Trophoblast cell (in vitro differentiated cells and primary cell): ENCODE measurements at regions not wholly inside any gene's neighbourhood (a gene's known extent, or its start where the extent isn't known, plus 50 kb on each side); places are given as distances from the start of the nearest gene placed in this dataset.
A peak's percentile ranks its signal among the peaks of the same experiment; 100 is the strongest.

Experiments used
- DNase-seq, 2 donors: peaks; one replicate each; pipeline ENCODE4 v3.0.0-alpha.2; 2016
- H2AFZ ChIP-seq: 2 replicates; pipeline ENCODE4 v1.6.1; 2013; ENCODE audit warnings: low read length, moderate library complexity, mild to moderate bottlenecking; ENCODE audit not compliant: insufficient read depth, poor library complexity
- H2AK5ac ChIP-seq: 2 replicates; pipeline ENCODE4 v1.6.1; 2013; ENCODE audit warnings: mild to moderate bottlenecking, low read length
- H2BK120ac ChIP-seq: 2 replicates; pipeline ENCODE4 v1.6.1; 2013; ENCODE audit warnings: low read length, mild to moderate bottlenecking, moderate library complexity; ENCODE audit not compliant: insufficient read depth, poor library complexity
- H2BK12ac ChIP-seq: 2 replicates; pipeline ENCODE4 v1.6.1; 2013; ENCODE audit warnings: mild to moderate bottlenecking, low read length, moderate library complexity
- H2BK5ac ChIP-seq: 2 replicates; pipeline ENCODE4 v1.6.1; 2013; ENCODE audit warnings: low read length, low read depth, moderate library complexity, mild to moderate bottlenecking; ENCODE audit not compliant: poor library complexity
- H3K14ac ChIP-seq: 2 replicates; pipeline ENCODE4 v1.6.1; 2013; ENCODE audit warnings: mild to moderate bottlenecking, low read length
- H3K18ac ChIP-seq: 2 replicates; pipeline ENCODE4 v1.6.1; 2013; ENCODE audit warnings: mild to moderate bottlenecking, low read length
- H3K23ac ChIP-seq: 2 replicates; pipeline ENCODE4 v1.6.1; 2013; ENCODE audit warnings: low read length
- H3K27ac ChIP-seq: 2 replicates; pipeline ENCODE4 v1.5.1; 2013; ENCODE audit warnings: low read depth, mild to moderate bottlenecking, inconsistent platforms, low read length, moderate library complexity
- H3K27me3 ChIP-seq: 2 replicates; pipeline ENCODE4 v1.6.1; 2013; ENCODE audit warnings: inconsistent platforms, mild to moderate bottlenecking, low read length, moderate library complexity; ENCODE audit not compliant: insufficient read depth
- H3K36me3 ChIP-seq, 2 experiments: 1 replicate in 1 of 2; 2 replicates in 1 of 2; pipeline ENCODE4 v1.6.1; 2013; ENCODE audit warnings: low read length in 2 of 2, mild to moderate bottlenecking in 2 of 2, moderate library complexity in 1 of 2; ENCODE audit not compliant: insufficient read depth in 2 of 2, control insufficient read depth in 1 of 2
- H3K4ac ChIP-seq: 2 replicates; pipeline ENCODE4 v1.6.1; 2013; ENCODE audit warnings: low read depth, mild to moderate bottlenecking, low read length, moderate library complexity
- H3K4me1 ChIP-seq, 2 experiments: 1 replicate in 1 of 2; 2 replicates in 1 of 2; pipeline ENCODE4 v1.6.1; 2013; ENCODE audit warnings: low read length in 2 of 2, mild to moderate bottlenecking in 2 of 2, moderate library complexity in 1 of 2; ENCODE audit not compliant: insufficient read depth in 2 of 2, control insufficient read depth in 1 of 2
- H3K4me2 ChIP-seq: 2 replicates; pipeline ENCODE4 v1.6.1; 2013; ENCODE audit warnings: inconsistent platforms, mild to moderate bottlenecking, low read length, moderate library complexity
- H3K4me3 ChIP-seq: 2 replicates; pipeline ENCODE4 v1.5.1; 2013; ENCODE audit warnings: mild to moderate bottlenecking, low read depth, low read length, inconsistent platforms
- H3K79me1 ChIP-seq: one replicate; pipeline ENCODE4 v1.6.1; 2013; ENCODE audit warnings: low read length
- H3K79me2 ChIP-seq: 2 replicates; pipeline ENCODE4 v1.6.1; 2013; ENCODE audit warnings: low read length, mild to moderate bottlenecking; ENCODE audit not compliant: control insufficient read depth, insufficient read depth, poor library complexity
- H3K9ac ChIP-seq: 2 replicates; pipeline ENCODE4 v1.6.1; 2013; ENCODE audit warnings: mild to moderate bottlenecking, low read length
- H3K9me3 ChIP-seq: 2 replicates; pipeline ENCODE4 v1.6.1; 2013; ENCODE audit warnings: low read depth, mild to moderate bottlenecking, control low read depth, inconsistent platforms, low read length; ENCODE audit not compliant: insufficient read depth
- H4K12ac ChIP-seq: 2 replicates; pipeline ENCODE4 v1.6.1; 2013; ENCODE audit warnings: low read depth, mild to moderate bottlenecking, low read length, moderate library complexity
- H4K8ac ChIP-seq: 2 replicates; pipeline ENCODE4 v1.6.1; 2013; ENCODE audit warnings: low read depth, mild to moderate bottlenecking, low read length, moderate library complexity
- H4K91ac ChIP-seq: one replicate; pipeline ENCODE4 v1.6.1; 2013; ENCODE audit warnings: low read depth, mild to moderate bottlenecking, low read length, moderate library complexity
- WGBS: extraction: QIAGEN DNeasy Blood & Tissue Kit; methylation state at CpG from one replicate; pipeline ENCODE4 v1.1.7; 2013; ENCODE audit warnings: missing lambda C conversion rate; ENCODE audit not compliant: insufficient read length, insufficient coverage; ENCODE audit errors: extremely low coverage; 5-methylcytosine and 5-hydroxymethylcytosine counted together

DNA sequence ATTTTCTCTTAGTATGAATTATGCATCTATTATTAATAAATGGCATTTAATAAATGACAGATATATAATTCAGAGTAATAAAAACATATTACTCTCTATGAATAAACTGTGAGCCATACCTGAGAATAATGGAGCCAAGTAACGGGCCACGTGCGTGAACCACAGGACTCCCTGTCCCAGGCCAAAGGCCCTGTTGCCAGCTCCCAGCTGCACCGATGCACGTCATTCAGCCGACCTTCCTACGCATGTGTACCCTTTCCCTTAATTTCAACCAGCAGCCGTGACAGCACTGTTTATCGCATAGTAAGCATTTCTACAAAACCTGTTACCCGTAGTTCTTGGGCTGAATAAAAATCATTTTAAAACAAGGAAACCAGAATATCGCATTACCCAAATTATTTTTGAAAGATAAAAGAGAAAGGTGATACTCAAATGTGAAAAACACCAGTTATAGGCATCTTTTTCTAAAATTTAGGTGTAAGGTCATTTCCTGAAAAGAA is 827.2 kb upstream of the FRG1 start:
- no peak overlapping the region for H2AFZ ChIP-seq
- H3K4me3 ChIP-seq, result no peak overlapping the region
- no peaks in the 10 kb centered on the region for H3K36me3 ChIP-seq
- no peak overlapping the region for H3K18ac ChIP-seq
- no peak for DNase-seq
- H2BK5ac ChIP-seq, result no peak overlapping the region
- no peak overlapping the region for H2BK12ac ChIP-seq
- no peak overlapping the region for H3K4ac ChIP-seq
- no peak overlapping the region for H4K91ac ChIP-seq
- H3K14ac ChIP-seq, result no peak overlapping the region
- no peak overlapping the region for H2BK120ac ChIP-seq
- H3K4me2 ChIP-seq, result no peak overlapping the region
- H3K79me2 ChIP-seq, result no peaks in the 10 kb centered on the region
- peaks cover 2% of the 10 kb centered on the region for H3K9me3 ChIP-seq
- WGBS, result no CpG with 5 or more reads among the region's 11 CpGs
- no peak overlapping the region for H4K12ac ChIP-seq
- H3K27me3 ChIP-seq, result no peaks in the 10 kb centered on the region
- H3K9ac ChIP-seq, result no peak overlapping the region
- no peak overlapping the region for H3K23ac ChIP-seq
- H2AK5ac ChIP-seq, result no peak overlapping the region
- H3K4me1 ChIP-seq, result no peaks in the 10 kb centered on the region
- no peak overlapping the region for H4K8ac ChIP-seq
- no peak overlapping the region for H3K27ac ChIP-seq
- H3K79me1 ChIP-seq, result no peaks in the 10 kb centered on the region

DNA sequence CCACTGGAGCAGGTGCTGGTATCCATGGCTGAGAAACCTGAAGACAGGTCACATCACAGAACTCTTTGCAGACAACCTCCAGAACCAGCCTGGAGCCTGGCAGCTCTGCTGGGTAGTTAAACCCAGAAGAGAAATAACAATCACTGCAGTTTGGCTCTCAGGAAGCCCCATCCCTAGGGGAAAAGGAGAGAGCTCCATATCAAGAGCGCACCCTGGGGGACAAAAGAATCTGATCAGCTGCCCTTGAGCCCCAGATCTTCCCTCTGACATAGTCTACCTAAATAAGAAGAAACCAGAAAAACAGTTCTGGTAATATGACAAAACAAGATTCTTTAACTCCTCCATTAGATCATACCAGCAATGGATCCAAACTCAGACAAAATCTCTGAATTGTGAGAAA is 823.2 kb upstream of the FRG1 start:
- H3K27me3 ChIP-seq, result no peaks in the 10 kb centered on the region
- no peak overlapping the region for H3K14ac ChIP-seq
- H3K36me3 ChIP-seq, result no peaks in the 10 kb centered on the region
- no peak overlapping the region for H4K12ac ChIP-seq
- H3K23ac ChIP-seq, result no peak overlapping the region
- H2AK5ac ChIP-seq, result no peak overlapping the region
- no CpG with 5 or more reads among the region's 1 CpG for WGBS
- no peak overlapping the region for H2BK12ac ChIP-seq
- no peaks in the 10 kb centered on the region for H3K79me1 ChIP-seq
- H3K4me1 ChIP-seq, result no peaks in the 10 kb centered on the region
- H2BK120ac ChIP-seq, result no peak overlapping the region
- H2BK5ac ChIP-seq, result no peak overlapping the region
- no peak overlapping the region for H3K9ac ChIP-seq
- peaks cover 2% of the 10 kb centered on the region for H3K9me3 ChIP-seq
- no peak overlapping the region for H3K4me2 ChIP-seq
- no peak overlapping the region for H3K27ac ChIP-seq
- no peak overlapping the region for H4K91ac ChIP-seq
- H3K4ac ChIP-seq, result no peak overlapping the region
- H3K79me2 ChIP-seq, result no peaks in the 10 kb centered on the region
- H3K4me3 ChIP-seq, result no peak overlapping the region
- no peak overlapping the region for H3K18ac ChIP-seq
- no peak overlapping the region for H4K8ac ChIP-seq
- DNase-seq, result no peak
- H2AFZ ChIP-seq, result no peak overlapping the region

DNA sequence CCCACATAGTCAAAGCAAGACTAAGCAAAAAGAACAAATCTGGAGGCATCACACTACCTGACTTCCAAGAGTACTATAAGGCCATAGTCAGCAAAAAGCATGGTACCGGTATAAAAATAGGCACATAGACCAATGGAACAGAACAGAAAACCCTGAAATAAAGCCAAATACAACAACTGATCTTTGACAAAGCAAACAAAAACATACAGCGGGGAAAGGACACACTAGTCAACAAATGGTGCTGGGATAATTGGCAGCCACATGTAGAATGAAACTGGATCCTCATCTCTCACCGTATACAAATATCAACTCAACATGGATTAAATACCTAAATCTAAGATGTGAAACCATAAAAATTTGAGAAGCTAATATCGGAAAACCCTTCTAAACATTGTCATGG is 819.3 kb upstream of the FRG1 start:
- Histone ChIP-seq H2AFZ (no peak overlapping the region), H3K4ac (no peak overlapping the region), H3K9me3 (no peaks in the 10 kb centered on the region), H3K4me3 (no peak overlapping the region), H4K91ac (no peak overlapping the region), H2BK12ac (no peak overlapping the region), H3K18ac (no peak overlapping the region), H3K14ac (no peak overlapping the region), H3K79me2 (no peaks in the 10 kb centered on the region), H2BK120ac (no peak overlapping the region), H3K4me2 (no peak overlapping the region), H3K27ac (no peak overlapping the region), H3K36me3 (no peaks in the 10 kb centered on the region), H3K27me3 (no peaks in the 10 kb centered on the region), H3K79me1 (no peaks in the 10 kb centered on the region), H4K12ac (no peak overlapping the region), H3K23ac (no peak overlapping the region), H4K8ac (no peak overlapping the region), H3K4me1 (no peaks in the 10 kb centered on the region), H3K9ac (no peak overlapping the region), H2AK5ac (no peak overlapping the region), H2BK5ac (no peak overlapping the region)
- WGBS, result no CpG with 5 or more reads among the region's 4 CpGs
- DNase-seq, result no peak

DNA sequence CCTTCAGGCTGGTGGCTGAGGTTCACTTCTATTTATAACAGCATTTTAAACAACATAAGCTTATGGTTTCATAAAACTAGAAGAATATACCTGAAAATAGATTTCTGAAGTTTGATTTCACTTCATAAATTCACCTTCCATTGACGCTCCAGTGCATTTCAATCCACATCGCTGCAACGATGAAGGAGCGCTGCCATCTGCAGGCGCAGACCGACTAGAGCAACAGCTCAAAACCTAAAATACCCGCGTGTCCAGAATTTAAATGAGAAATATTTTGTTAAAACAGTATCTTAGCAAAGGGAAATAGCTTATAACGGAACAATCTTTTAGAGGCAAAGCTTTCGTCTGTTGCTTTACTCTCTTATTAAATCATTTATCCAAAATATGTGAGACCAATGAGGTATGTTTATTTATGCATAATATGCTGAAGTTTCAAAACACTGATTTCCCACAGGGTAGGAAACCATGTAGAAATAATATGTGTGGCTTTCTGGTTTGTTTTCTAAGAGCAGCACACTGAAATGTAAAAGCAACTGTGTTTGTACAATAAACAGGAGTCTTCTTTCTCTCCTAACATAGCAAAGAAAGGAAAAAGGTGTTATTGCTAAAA is 816.4 kb upstream of the FRG1 start:
- Histone ChIP-seq H4K12ac (no peak overlapping the region), H3K4me2 (no peak overlapping the region), H4K91ac (no peak overlapping the region), H3K79me2 (no peaks in the 10 kb centered on the region), H3K27ac (no peak overlapping the region), H3K27me3 (no peaks in the 10 kb centered on the region), H2AK5ac (no peak overlapping the region), H2BK12ac (no peak overlapping the region), H2BK120ac (no peak overlapping the region), H2AFZ (no peak overlapping the region), H3K36me3 (no peaks in the 10 kb centered on the region), H3K9me3 (no peaks in the 10 kb centered on the region), H2BK5ac (no peak overlapping the region), H3K9ac (no peak overlapping the region), H3K18ac (no peak overlapping the region), H3K23ac (no peak overlapping the region), H3K4me3 (no peak overlapping the region), H4K8ac (no peak overlapping the region), H3K14ac (no peak overlapping the region), H3K4ac (no peak overlapping the region), H3K79me1 (no peaks in the 10 kb centered on the region), H3K4me1 (no peaks in the 10 kb centered on the region)
- WGBS, result no CpG with 5 or more reads among the region's 10 CpGs
- DNase-seq, result peak in 1 of 2 donors; percentile 20
